AG09309 (cell line): ENCODE measurements at regions not wholly inside any gene's neighbourhood (a gene's known extent, or its start where the extent isn't known, plus 50 kb on each side); places are given as distances from the start of the nearest gene placed in this dataset.

ENCODE experiments used
- DNase-seq: peaks from one replicate; pipeline ENCODE4 v3.0.0-alpha.2; 2010; ENCODE audit warnings: low read depth
- H3K4me3 ChIP-seq: 2 replicates; pipeline ENCODE4 v1.5.1; 2011; ENCODE audit warnings: mild to moderate bottlenecking, low read depth, low read length, moderate library complexity; ENCODE audit not compliant: control insufficient read depth
- TF ChIP-seq, protein P1 (sequence below): IDR thresholded peaks from 2 replicates; pipeline ENCODE4 v1.5.1; 2011; ENCODE audit warnings: mild to moderate bottlenecking, low read depth, low read length, inconsistent platforms; ENCODE audit not compliant: insufficient read depth, control insufficient read depth; ENCODE audit errors: missing control alignments

DNA sequence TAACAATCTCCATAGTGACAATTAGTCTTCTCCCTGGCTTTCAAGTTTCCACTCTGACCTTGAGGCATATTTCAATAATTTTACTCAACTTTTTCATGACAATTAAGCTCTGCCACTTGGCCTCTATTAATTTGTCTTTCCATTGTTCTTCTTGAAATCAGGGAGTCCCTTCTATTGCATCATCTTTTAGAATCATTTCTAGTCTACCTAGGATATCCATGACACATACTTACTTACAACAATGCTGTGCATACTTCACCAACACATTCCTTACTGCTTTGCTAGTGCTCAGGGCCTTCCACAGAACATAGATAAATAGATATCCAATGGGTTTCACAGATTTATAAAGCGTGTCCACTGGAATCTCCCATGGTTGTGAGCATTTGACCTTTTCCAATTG lies 331.5 kb upstream of the LRP1B start:
- TF ChIP-seq, protein P1, sequence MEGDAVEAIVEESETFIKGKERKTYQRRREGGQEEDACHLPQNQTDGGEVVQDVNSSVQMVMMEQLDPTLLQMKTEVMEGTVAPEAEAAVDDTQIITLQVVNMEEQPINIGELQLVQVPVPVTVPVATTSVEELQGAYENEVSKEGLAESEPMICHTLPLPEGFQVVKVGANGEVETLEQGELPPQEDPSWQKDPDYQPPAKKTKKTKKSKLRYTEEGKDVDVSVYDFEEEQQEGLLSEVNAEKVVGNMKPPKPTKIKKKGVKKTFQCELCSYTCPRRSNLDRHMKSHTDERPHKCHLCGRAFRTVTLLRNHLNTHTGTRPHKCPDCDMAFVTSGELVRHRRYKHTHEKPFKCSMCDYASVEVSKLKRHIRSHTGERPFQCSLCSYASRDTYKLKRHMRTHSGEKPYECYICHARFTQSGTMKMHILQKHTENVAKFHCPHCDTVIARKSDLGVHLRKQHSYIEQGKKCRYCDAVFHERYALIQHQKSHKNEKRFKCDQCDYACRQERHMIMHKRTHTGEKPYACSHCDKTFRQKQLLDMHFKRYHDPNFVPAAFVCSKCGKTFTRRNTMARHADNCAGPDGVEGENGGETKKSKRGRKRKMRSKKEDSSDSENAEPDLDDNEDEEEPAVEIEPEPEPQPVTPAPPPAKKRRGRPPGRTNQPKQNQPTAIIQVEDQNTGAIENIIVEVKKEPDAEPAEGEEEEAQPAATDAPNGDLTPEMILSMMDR: no peak
- DNase-seq: no peak
- no peak overlapping the region for H3K4me3 ChIP-seq

DNA sequence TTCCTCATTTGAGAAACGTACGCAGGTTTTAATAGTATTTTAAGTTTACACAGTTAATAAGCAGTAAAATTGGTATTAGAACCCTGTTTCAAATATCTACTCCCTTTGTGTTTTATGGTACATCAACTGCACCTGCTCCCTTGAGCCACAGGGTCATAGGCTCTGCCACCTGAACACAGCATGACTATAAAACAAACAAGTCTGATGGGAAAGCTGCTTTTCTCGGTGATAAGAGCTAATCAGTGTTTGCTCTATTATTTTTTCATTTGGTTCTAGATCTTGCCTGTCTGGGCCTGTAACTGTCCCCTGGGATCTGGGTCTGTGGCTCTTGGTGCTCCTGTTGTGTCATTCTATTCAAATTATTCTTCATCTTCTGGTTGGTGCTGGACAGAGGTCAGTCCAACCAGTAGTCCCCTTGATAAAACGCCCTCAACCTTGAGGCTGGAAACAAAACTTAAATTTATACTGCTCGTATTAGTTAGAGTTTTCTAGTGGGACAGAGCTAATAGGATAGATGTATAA lies 314.8 kb upstream of the LRP1B start:
- no peak overlapping the region for H3K4me3 ChIP-seq
- DNase-seq: no peak
- TF ChIP-seq, protein P1: no peak

DNA sequence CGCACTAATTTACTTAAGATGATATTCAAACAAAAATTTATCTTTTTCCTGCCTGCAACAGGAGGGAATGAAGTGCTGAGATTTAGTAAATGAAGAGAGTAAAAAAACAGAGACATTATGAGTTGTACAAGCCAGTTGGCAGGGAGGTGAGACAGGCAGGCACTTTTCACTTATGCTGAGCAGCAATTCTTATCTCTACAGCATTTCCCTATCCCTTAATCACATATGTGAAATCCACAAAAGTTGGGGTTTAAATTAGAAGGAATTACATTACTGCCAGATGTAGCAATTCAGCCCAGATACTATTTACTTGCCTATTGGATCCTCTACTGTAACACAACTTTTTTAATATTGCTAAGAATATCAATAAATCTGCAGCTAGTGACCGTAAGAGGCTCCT lies 314.2 kb upstream of the LRP1B start:
- TF ChIP-seq, protein P1: no peak
- H3K4me3 ChIP-seq: no peak overlapping the region
- no peak for DNase-seq

DNA sequence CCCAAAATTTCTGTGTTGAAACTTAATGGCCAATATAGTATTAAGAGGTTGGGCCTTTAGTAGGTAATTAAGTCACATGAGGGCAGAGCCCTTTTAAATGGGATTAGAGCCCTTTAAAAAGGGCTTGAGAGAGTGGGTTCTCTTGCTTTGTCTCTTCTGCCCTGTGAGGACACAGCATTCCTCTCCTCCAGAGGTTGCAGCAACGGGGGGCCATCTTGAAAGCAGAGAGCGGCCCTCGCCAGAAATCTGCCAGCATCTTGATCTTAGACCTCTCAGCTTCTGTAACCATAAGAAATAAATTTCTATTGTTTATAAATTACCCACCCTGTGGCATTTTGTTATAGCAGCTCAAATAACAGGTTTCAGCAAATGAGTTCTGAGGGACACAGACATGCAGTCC lies 305.0 kb upstream of the LRP1B start:
- TF ChIP-seq, protein P1: no peak
- H3K4me3 ChIP-seq: no peak overlapping the region
- DNase-seq: no peak

DNA sequence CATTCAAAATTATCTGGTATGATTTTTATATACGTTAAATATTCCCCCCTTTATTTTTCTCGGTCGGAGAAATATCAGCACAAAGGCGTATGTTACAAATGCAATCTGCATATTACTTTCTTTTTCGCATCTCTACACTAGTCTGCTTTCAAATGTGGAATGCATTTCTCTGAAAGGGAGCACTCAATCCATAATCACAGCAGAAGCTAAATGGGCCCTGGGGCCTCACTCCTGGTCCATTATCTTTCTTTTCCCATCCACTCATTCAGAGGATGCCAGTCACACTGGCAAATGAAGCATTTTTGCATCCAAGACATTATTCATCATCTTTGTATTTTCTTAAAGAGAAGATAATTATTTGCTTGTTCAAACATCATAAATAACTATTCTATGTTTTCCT lies 295.2 kb upstream of the LRP1B start:
- H3K4me3 ChIP-seq: no peak overlapping the region
- DNase-seq: no peak
- TF ChIP-seq, protein P1: no peak

DNA sequence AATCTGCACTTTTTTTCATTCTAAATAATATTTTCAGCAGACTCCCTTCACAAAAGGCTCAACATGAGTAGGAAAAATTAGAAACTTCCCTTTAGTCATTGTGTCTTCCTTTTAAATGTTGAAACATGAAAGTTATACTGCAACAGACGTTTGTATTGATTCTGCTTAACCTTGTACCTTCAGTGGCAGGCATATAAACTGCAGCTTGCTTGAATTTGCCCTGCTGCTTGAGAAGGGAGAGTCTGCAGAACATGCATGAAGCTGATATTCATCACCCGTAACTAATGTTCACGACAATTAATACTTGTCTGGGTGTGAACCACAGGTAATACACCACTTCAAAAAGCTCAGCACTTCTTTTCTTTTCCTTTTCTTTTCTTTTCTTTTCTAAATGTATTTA lies 294.7 kb upstream of the LRP1B start:
- DNase-seq: no peak
- H3K4me3 ChIP-seq: no peak overlapping the region
- TF ChIP-seq, protein P1: no peak

DNA sequence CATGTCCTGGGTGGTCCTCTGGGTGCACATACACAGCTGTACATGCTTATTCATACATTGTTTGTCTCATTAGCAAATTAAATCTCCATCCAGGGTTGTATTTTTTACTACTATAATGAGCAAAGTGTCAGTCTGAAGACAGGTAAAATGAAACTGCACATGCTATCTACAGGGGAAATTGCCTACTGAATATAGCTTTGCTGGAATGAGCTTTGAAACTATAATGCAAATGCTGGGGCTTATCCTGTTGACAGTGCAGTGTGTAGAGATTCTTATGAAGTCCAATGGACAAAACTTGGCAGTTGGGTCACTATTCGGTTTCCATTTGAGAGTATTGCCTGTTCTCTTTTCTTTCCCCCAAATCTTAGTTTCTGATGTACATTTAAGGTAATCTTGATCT lies 292.8 kb upstream of the LRP1B start:
- DNase-seq: no peak
- H3K4me3 ChIP-seq: no peak overlapping the region
- TF ChIP-seq, protein P1: no peak
